ENCODE measurements at regions not wholly inside any gene's neighbourhood (a gene's known extent, or its start where the extent isn't known, plus 50 kb on each side); places are given as distances from the start of the nearest gene placed in this dataset.

GRCh38 chr10:2974503-2975207 lies 92.7 kb upstream of the PFKP start:
- TF ChIP-seq, protein P1, sequence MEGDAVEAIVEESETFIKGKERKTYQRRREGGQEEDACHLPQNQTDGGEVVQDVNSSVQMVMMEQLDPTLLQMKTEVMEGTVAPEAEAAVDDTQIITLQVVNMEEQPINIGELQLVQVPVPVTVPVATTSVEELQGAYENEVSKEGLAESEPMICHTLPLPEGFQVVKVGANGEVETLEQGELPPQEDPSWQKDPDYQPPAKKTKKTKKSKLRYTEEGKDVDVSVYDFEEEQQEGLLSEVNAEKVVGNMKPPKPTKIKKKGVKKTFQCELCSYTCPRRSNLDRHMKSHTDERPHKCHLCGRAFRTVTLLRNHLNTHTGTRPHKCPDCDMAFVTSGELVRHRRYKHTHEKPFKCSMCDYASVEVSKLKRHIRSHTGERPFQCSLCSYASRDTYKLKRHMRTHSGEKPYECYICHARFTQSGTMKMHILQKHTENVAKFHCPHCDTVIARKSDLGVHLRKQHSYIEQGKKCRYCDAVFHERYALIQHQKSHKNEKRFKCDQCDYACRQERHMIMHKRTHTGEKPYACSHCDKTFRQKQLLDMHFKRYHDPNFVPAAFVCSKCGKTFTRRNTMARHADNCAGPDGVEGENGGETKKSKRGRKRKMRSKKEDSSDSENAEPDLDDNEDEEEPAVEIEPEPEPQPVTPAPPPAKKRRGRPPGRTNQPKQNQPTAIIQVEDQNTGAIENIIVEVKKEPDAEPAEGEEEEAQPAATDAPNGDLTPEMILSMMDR (IDR thresholded peaks at IDR 0.05 in 8 of 11, conservative IDR thresholded peaks at IDR 0.05 in 3 of 11): no peak
- no peak for TF ChIP-seq POLR2A (IDR thresholded peaks at IDR 0.05)

All from spleen (tissue), 7 donors.